ENCODE measurements at regions not wholly inside any gene's neighbourhood (a gene's known extent, or its start where the extent isn't known, plus 50 kb on each side); places are given as distances from the start of the nearest gene placed in this dataset.

GRCh38 chrX:120727452-120727851, 97.6 kb upstream of the C1GALT1C1 start:
- peaks cover 0 to 5% (median 0%) of the 10 kb centered on the region in 4 donors for H3K9me3 ChIP-seq
- intact Hi-C loops (cut with DNase I; ENCODE audit: low total_unique reads): no loop called here
- TF ChIP-seq POLR2AphosphoS5 (IDR thresholded peaks at IDR 0.05): no peak
- TF ChIP-seq, protein P1, sequence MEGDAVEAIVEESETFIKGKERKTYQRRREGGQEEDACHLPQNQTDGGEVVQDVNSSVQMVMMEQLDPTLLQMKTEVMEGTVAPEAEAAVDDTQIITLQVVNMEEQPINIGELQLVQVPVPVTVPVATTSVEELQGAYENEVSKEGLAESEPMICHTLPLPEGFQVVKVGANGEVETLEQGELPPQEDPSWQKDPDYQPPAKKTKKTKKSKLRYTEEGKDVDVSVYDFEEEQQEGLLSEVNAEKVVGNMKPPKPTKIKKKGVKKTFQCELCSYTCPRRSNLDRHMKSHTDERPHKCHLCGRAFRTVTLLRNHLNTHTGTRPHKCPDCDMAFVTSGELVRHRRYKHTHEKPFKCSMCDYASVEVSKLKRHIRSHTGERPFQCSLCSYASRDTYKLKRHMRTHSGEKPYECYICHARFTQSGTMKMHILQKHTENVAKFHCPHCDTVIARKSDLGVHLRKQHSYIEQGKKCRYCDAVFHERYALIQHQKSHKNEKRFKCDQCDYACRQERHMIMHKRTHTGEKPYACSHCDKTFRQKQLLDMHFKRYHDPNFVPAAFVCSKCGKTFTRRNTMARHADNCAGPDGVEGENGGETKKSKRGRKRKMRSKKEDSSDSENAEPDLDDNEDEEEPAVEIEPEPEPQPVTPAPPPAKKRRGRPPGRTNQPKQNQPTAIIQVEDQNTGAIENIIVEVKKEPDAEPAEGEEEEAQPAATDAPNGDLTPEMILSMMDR (IDR thresholded peaks at IDR 0.05): no peak
- no peak for TF ChIP-seq EP300 (IDR thresholded peaks at IDR 0.05)
- TF ChIP-seq POLR2A (IDR thresholded peaks at IDR 0.05): no peak
- H3K27ac ChIP-seq: no peak overlapping the region
- DNase-seq: peak in 1 of 2 donors; percentile 13
- 50 to 72% (median 61%) methylated on average over 2 of the region's 2 CpGs for WGBS, 5 donors
- no peak overlapping the region for H3K4me3 ChIP-seq
- no peaks in the 10 kb centered on the region for H3K4me1 ChIP-seq
- no peaks in the 10 kb centered on the region for H3K27me3 ChIP-seq
- no peaks in the 10 kb centered on the region for H3K36me3 ChIP-seq

DNA sequence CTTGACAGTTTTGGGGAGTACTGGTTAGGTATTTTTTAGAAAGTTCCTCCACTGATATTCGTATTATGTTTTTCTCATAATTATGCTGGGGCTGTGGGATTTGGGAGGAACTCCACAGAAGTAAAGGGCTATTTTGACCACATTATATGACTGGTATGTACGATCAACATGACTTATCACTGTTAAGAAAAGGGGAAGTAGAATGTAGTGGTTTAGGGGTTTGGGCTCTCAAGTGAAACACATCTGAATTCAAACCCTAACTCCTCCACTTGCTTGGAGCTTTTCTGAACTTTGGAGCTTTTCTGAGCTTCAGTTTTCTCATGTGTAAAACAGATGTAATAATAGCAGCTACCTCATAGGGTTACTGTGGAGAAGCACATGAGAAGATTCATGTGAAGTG, 96.4 kb upstream of the C1GALT1C1 start:
- Histone ChIP-seq H3K4me1 (no peaks in the 10 kb centered on the region), H3K4me3 (no peak overlapping the region), H3K9me3 (no peaks in the 10 kb centered on the region), H3K27me3 (no peaks in the 10 kb centered on the region), H3K27ac (no peak overlapping the region), H3K36me3 (no peaks in the 10 kb centered on the region)
- 38 to 71% (median 66%) methylated on average over 2 of the region's 2 CpGs for WGBS, 5 donors
- intact Hi-C loops (cut with DNase I; ENCODE audit: low total_unique reads): no loop called here
- TF ChIP-seq EP300 (IDR thresholded peaks at IDR 0.05) (no peak), POLR2A (IDR thresholded peaks at IDR 0.05) (no peak), POLR2AphosphoS5 (IDR thresholded peaks at IDR 0.05) (no peak)
- TF ChIP-seq, protein P1 (IDR thresholded peaks at IDR 0.05): no peak
- no peak for DNase-seq

DNA sequence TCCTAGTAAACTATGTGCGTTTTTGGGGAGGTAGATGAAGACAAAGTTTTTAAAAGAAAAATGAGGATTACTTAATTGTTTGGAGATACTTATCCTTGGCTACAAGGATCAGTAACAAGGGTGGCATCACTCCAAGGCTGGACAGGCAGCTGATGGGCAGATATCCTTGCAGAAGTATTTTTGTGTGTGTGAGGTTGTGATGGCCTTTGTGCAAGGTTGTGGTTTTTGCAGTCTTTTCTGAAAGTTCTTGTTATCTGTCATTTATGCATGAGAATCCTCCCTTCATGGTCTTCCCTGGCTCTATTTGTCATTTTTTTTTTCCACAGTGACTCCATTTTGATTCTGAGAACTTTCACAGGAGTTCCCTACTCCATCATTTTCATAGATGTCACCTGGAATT, 96.0 kb upstream of the C1GALT1C1 start:
- no peaks in the 10 kb centered on the region for H3K4me1 ChIP-seq
- H3K4me3 ChIP-seq: no peak overlapping the region
- H3K36me3 ChIP-seq: no peaks in the 10 kb centered on the region
- peaks cover 0 to 2% (median 0%) of the 10 kb centered on the region in 4 donors for H3K9me3 ChIP-seq
- no peak for DNase-seq
- TF ChIP-seq EP300 (IDR thresholded peaks at IDR 0.05) (no peak), POLR2A (IDR thresholded peaks at IDR 0.05) (no peak), POLR2AphosphoS5 (IDR thresholded peaks at IDR 0.05) (no peak)
- TF ChIP-seq, protein P1 (IDR thresholded peaks at IDR 0.05): no peak
- 55 to 90% (median 80%) methylated on average over 1 of the region's 1 CpG for WGBS, 5 donors
- H3K27me3 ChIP-seq: no peaks in the 10 kb centered on the region
- intact Hi-C loops (cut with DNase I; ENCODE audit: low total_unique reads): no loop called here
- H3K27ac ChIP-seq: no peak overlapping the region

- intact Hi-C loops (cut with DNase I; ENCODE audit: low total_unique reads): no loop called here
- H3K4me1 ChIP-seq: no peaks in the 10 kb centered on the region
Observed at GRCh38 chrX:120719622-120720021, 89.8 kb upstream of the C1GALT1C1 start.

More at GRCh38 chrX:120719622-120720021, 89.8 kb upstream of the C1GALT1C1 start:
- no peak for DNase-seq
- H3K9me3 ChIP-seq: peaks cover 0 to 2% (median 0%) of the 10 kb centered on the region in 4 donors
- TF ChIP-seq POLR2A (IDR thresholded peaks at IDR 0.05) (no peak), POLR2AphosphoS5 (IDR thresholded peaks at IDR 0.05) (no peak), EP300 (IDR thresholded peaks at IDR 0.05) (no peak)
- TF ChIP-seq, protein P1 (IDR thresholded peaks at IDR 0.05): no peak
- no peak overlapping the region for H3K4me3 ChIP-seq
- H3K27me3 ChIP-seq: no peaks in the 10 kb centered on the region
- no peak overlapping the region for H3K27ac ChIP-seq
- WGBS, 5 donors: 45 to 74% (median 67%) methylated on average over 2 of the region's 2 CpGs
- no peaks in the 10 kb centered on the region for H3K36me3 ChIP-seq

All from stomach (tissue), 8 donors.